Esophagus muscularis mucosa (tissue), 4 donors: ENCODE measurements at regions not wholly inside any gene's neighbourhood (a gene's known extent, or its start where the extent isn't known, plus 50 kb on each side); places are given as distances from the start of the nearest gene placed in this dataset.

Source experiments
- DNase-seq: peaks from one replicate; pipeline ENCODE4 v3.0.0-alpha.2; 2017; ENCODE audit errors: extremely low spot score
- H3K27ac ChIP-seq, 4 donors: fragments of 200-600 bp; sonication (generic); replicated peaks in 1 of 4; 1 replicate in 3 of 4; 2 replicates in 1 of 4; pipeline ENCODE4 v1.5.1; 2016 to 2019; ENCODE audit warnings: mild to moderate bottlenecking in 1 of 4
- H3K27me3 ChIP-seq, 4 donors: fragments of 200-600 bp; sonication (generic); one replicate each; pipeline versions ENCODE4 v1.5.1 to v1.6.0; 2016 to 2019
- H3K36me3 ChIP-seq, 4 donors: fragments of 200-600 bp; sonication (generic); one replicate each; pipeline ENCODE4 v1.5.1; 2016 to 2019
- H3K4me1 ChIP-seq, 4 donors: fragments of 200-600 bp; sonication (generic); one replicate each; pipeline ENCODE4 v1.5.1; 2016 to 2019
- H3K4me3 ChIP-seq, 4 donors: fragments of 200-600 bp; sonication (generic); 1 replicate in 2 of 4; 2 replicates in 2 of 4; pipeline ENCODE4 v1.5.1; 2016 to 2019; ENCODE audit warnings: mild to moderate bottlenecking in 4 of 4, moderate library complexity in 1 of 4
- H3K9me3 ChIP-seq, 4 donors: fragments of 200-600 bp; sonication (generic); 1 replicate in 3 of 4; 2 replicates in 1 of 4; pipeline ENCODE4 v1.5.1; 2016 to 2019
- CTCF ChIP-seq, 3 experiments: fragments of 200-600 bp in 2 of 3; fragments of 450-650 bp in 1 of 3; sonication (generic) in 2 of 3; IDR thresholded peaks; one replicate each; pipeline ENCODE4 v1.5.1; 2017 to 2019; ENCODE audit warnings: antibody characterized with exemption in 3 of 3, mild to moderate bottlenecking in 2 of 3, moderate library complexity in 1 of 3
- EP300 ChIP-seq: sonication (generic); formaldehyde crosslinking; IDR thresholded peaks from one replicate; pipeline ENCODE4 v1.6.1; 2017; ENCODE audit warnings: antibody characterized with exemption
- POLR2A ChIP-seq: fragments of 450-650 bp; IDR thresholded peaks from one replicate; pipeline ENCODE4 v1.6.1; 2017; ENCODE audit warnings: antibody characterized with exemption, moderate library complexity, mild to moderate bottlenecking, low read depth
- POLR2AphosphoS5 ChIP-seq, 2 donors: sonication (generic); formaldehyde crosslinking; IDR thresholded peaks; one replicate each; pipeline ENCODE4 v1.6.1; 2017; ENCODE audit warnings: antibody characterized with exemption in 2 of 2
- WGBS: methylation state at CpG from one replicate; pipeline ENCODE4 v1.1.5; 2018; 5-methylcytosine and 5-hydroxymethylcytosine counted together
- intact Hi-C: fragments of 100-400 bp; cut with DNase I; formaldehyde crosslinking; loops from one replicate; pipeline ENCODE4 v1.15.1; 2023

GRCh38 chr15:50837256-50837770, 71.2 kb upstream of the AP4E1 start:
- no peak overlapping the region for H3K27ac ChIP-seq
- no peaks in the 10 kb centered on the region for H3K36me3 ChIP-seq
- H3K4me1 ChIP-seq, result no peaks in the 10 kb centered on the region
- no peaks in the 10 kb centered on the region for H3K27me3 ChIP-seq
- TF ChIP-seq EP300 (no peak), POLR2AphosphoS5 (IDR thresholded peaks at IDR 0.05) (no peak), POLR2A (no peak), CTCF (IDR thresholded peaks at IDR 0.05) (no peak)
- H3K4me3 ChIP-seq, result no peak overlapping the region
- WGBS, result 94% methylated on average over 9 of the region's 9 CpGs
- intact Hi-C loops, result no loop called here
- no peaks in the 10 kb centered on the region for H3K9me3 ChIP-seq
- no peak for DNase-seq

GRCh38 chr15:50830477-50831354, 65.2 kb upstream of the SPPL2A start:
- TF ChIP-seq POLR2AphosphoS5 (IDR thresholded peaks at IDR 0.05), result no peak
- TF ChIP-seq EP300, result no peak
- no peak for TF ChIP-seq CTCF (IDR thresholded peaks at IDR 0.05)
- TF ChIP-seq POLR2A, result no peak
- Histone ChIP-seq H3K36me3 (no peaks in the 10 kb centered on the region), H3K4me1 (no peaks in the 10 kb centered on the region), H3K9me3 (no peaks in the 10 kb centered on the region), H3K27me3 (no peaks in the 10 kb centered on the region), H3K4me3 (no peak overlapping the region), H3K27ac (no peak overlapping the region)
- DNase-seq, result no peak
- WGBS, result 85% methylated on average over 12 of the region's 12 CpGs
- intact Hi-C loops, result no loop called here

- TF ChIP-seq POLR2A (no peak), POLR2AphosphoS5 (IDR thresholded peaks at IDR 0.05) (peak in 1 of 2 donors; percentile 14)
- Histone ChIP-seq H3K9me3 (no peaks in the 10 kb centered on the region), H3K4me3 (no peak overlapping the region), H3K27ac (no peak overlapping the region), H3K4me1 (no peaks in the 10 kb centered on the region), H3K36me3 (no peaks in the 10 kb centered on the region), H3K27me3 (no peaks in the 10 kb centered on the region)
- WGBS, result 49% methylated on average over 4 of the region's 4 CpGs
- no peak for DNase-seq
- intact Hi-C loops, result no loop called here
These were observed 63.2 kb upstream of the SPPL2A start for GRCh38 chr15:50828610-50829206.

GRCh38 chr15:50825946-50826345, 60.4 kb upstream of the SPPL2A start:
- Histone ChIP-seq H3K9me3 (no peaks in the 10 kb centered on the region), H3K4me3 (no peak overlapping the region), H3K27ac (no peak overlapping the region), H3K27me3 (no peaks in the 10 kb centered on the region), H3K36me3 (no peaks in the 10 kb centered on the region), H3K4me1 (no peaks in the 10 kb centered on the region)
- DNase-seq, result no peak
- no peak for TF ChIP-seq POLR2AphosphoS5 (IDR thresholded peaks at IDR 0.05)
- TF ChIP-seq POLR2A, result no peak
- no peak for TF ChIP-seq CTCF (IDR thresholded peaks at IDR 0.05)
- no peak for TF ChIP-seq EP300
- 63% methylated on average over 1 of the region's 1 CpG for WGBS
- intact Hi-C loops, result no loop called here

GRCh38 chr15:50824514-50824913, 59.0 kb upstream of the SPPL2A start:
- no peaks in the 10 kb centered on the region for H3K4me1 ChIP-seq
- no peaks in the 10 kb centered on the region for H3K27me3 ChIP-seq
- H3K4me3 ChIP-seq, result no peak overlapping the region
- no peaks in the 10 kb centered on the region for H3K36me3 ChIP-seq
- H3K9me3 ChIP-seq, result no peaks in the 10 kb centered on the region
- DNase-seq, result no peak
- intact Hi-C loops, result no loop called here
- WGBS, result 60% methylated on average over 2 of the region's 2 CpGs
- H3K27ac ChIP-seq, result no peak overlapping the region
- TF ChIP-seq POLR2A (no peak), EP300 (no peak)
